GM12878 (cell line): ENCODE measurements at regions not wholly inside any gene's neighbourhood (a gene's known extent, or its start where the extent isn't known, plus 50 kb on each side); places are given as distances from the start of the nearest gene placed in this dataset.

ENCODE experiments used
- ATAC-seq: fragments of 200-7000 bp; cut with Tn5 transposase; 3 replicates; pipeline ENCODE4 v1.9.1; 2020; ENCODE audit warnings: mild to moderate bottlenecking, moderate library complexity
- BruUV-seq: library from RNA; stranded (reverse); fragments of 400-500 nt; replicated peaks from 2 replicates; lab custom pipeline; 2021; lab: Mats Ljungman, UMichigan
- CTCF ChIA-PET: fragments of 300-600 bp; sonication (Branson Sonifier 250); formaldehyde crosslinking; extraction: SDS; loops from one replicate; lab custom pipeline; 2021; ENCODE audit warnings: inconsistent platforms; lab: Yijun Ruan, JAX
- POLR2A ChIA-PET: fragments of 350-600 bp; formaldehyde crosslinking; extraction: SDS; loops from one replicate; lab custom pipeline; 2021; ENCODE audit warnings: inconsistent platforms; lab: Charles Lee
- RAD21 ChIA-PET: fragments of 300-600 bp; sonication (Branson Sonifier 250); formaldehyde crosslinking; loops from one replicate; lab custom pipeline; 2023; ENCODE audit warnings: antibody characterized with exemption; ENCODE audit not compliant: unreplicated experiment; lab: Charles Lee
- SMC1A ChIA-PET: fragments of 300-600 bp; sonication (Branson Sonifier 250); formaldehyde crosslinking; loops from one replicate; lab custom pipeline; 2023; ENCODE audit not compliant: unreplicated experiment, uncharacterized antibody; lab: Charles Lee
- DNase-seq: peaks from one replicate; pipeline ENCODE4 v3.0.0-alpha.2; 2011; ENCODE audit warnings: low read depth, low spot score
- FAIRE-seq: peaks from 3 replicates; lab custom pipeline; 2011; peaks lifted over from hg19 to GRCh38; lab: Jason Lieb, UNC
- H2AFZ ChIP-seq: 2 replicates; pipeline ENCODE4 v1.6.0; 2011; ENCODE audit warnings: low read depth, low read length, control low read depth; ENCODE audit not compliant: control insufficient read depth
- H3K27ac ChIP-seq: 2 replicates; pipeline ENCODE4 v1.5.1; 2011; ENCODE audit warnings: control low read depth; ENCODE audit not compliant: control insufficient read depth, insufficient read depth
- H3K27me3 ChIP-seq, 2 experiments: replicated peaks in 1 of 2; 2 replicates each; pipeline versions ENCODE4 v1.6.0 to v1.6.1; 2011; ENCODE audit warnings: low read length in 1 of 2; ENCODE audit not compliant: control insufficient read depth in 2 of 2, insufficient read depth in 2 of 2
- H3K36me3 ChIP-seq, 2 experiments: 2 replicates each; pipeline ENCODE4 v1.5.1; 2011; ENCODE audit warnings: low read length in 1 of 2; ENCODE audit not compliant: control insufficient read depth in 2 of 2, insufficient read depth in 2 of 2
- H3K4me1 ChIP-seq: 2 replicates; pipeline ENCODE4 v1.6.1; 2011; ENCODE audit warnings: mild to moderate bottlenecking, low read length, moderate library complexity, mixed read lengths; ENCODE audit not compliant: control insufficient read depth, insufficient read depth
- H3K4me2 ChIP-seq: 2 replicates; pipeline ENCODE4 v1.6.0; 2011; ENCODE audit warnings: control low read depth; ENCODE audit not compliant: control insufficient read depth, insufficient read depth
- H3K4me3 ChIP-seq: fragments of 200-600 bp; sonication (generic); 2 replicates; pipeline ENCODE4 v1.5.1; 2016
- H3K79me2 ChIP-seq: 2 replicates; pipeline ENCODE4 v1.6.0; 2011; ENCODE audit warnings: low read length; ENCODE audit not compliant: control insufficient read depth, insufficient read depth
- H3K9ac ChIP-seq: 2 replicates; pipeline ENCODE4 v1.8.0; 2011; ENCODE audit warnings: low read length, control low read depth, mixed read lengths; ENCODE audit not compliant: control insufficient read depth, insufficient read depth
- H3K9me3 ChIP-seq: replicated peaks from 3 replicates; pipeline ENCODE4 v1.5.1; 2011; ENCODE audit warnings: mild to moderate bottlenecking, low read length; ENCODE audit not compliant: control insufficient read depth, insufficient read depth
- H4K20me1 ChIP-seq: 2 replicates; pipeline ENCODE4 v1.6.0; 2011; ENCODE audit not compliant: control insufficient read depth, insufficient read depth
- CREB1 ChIP-seq: IDR thresholded peaks from 2 replicates; pipeline ENCODE4 v1.6.1; 2012; ENCODE audit warnings: low read depth, mild to moderate bottlenecking, inconsistent platforms
- EGR1 ChIP-seq, 2 experiments: IDR thresholded peaks; 1 replicate in 1 of 2; 2 replicates in 1 of 2; pipeline ENCODE4 v1.6.1; 2011 to 2012; ENCODE audit warnings: low read depth in 2 of 2, low read length in 2 of 2, borderline replicate concordance in 1 of 2, mild to moderate bottlenecking in 1 of 2, moderate library complexity in 1 of 2
- FOXK2 ChIP-seq: fragments of 450-650 bp; IDR thresholded peaks from 2 replicates; pipeline ENCODE4 v1.6.1; 2017; ENCODE audit warnings: mild to moderate bottlenecking, moderate library complexity
- MEF2B ChIP-seq: fragments of 450-650 bp; IDR thresholded peaks from 2 replicates; pipeline ENCODE4 v1.6.1; 2018; ENCODE audit warnings: mild to moderate bottlenecking, moderate library complexity; ENCODE audit not compliant: partially characterized antibody, poor library complexity, severe bottlenecking
- MTA3 ChIP-seq: IDR thresholded peaks from 2 replicates; pipeline ENCODE4 v1.6.1; 2012; ENCODE audit warnings: low read length, inconsistent platforms, borderline replicate concordance
- MXI1 ChIP-seq: fragments of 150-350 bp; IDR thresholded peaks from 2 replicates; pipeline ENCODE4 v1.6.1; 2011; ENCODE audit warnings: low read depth, mild to moderate bottlenecking, inconsistent platforms, low read length, improper control_type of control experiment
- NFXL1 ChIP-seq: fragments of 450-650 bp; IDR thresholded peaks from 2 replicates; pipeline ENCODE4 v1.6.1; 2017; ENCODE audit warnings: antibody characterized with exemption, mild to moderate bottlenecking, borderline replicate concordance
- NRF1 ChIP-seq: conservative IDR thresholded peaks from 2 replicates; pipeline ENCODE4 v1.6.1; 2011; ENCODE audit warnings: mild to moderate bottlenecking, low read depth, low read length, improper control_type of control experiment
- SMARCA5 ChIP-seq: fragments of 450-650 bp; IDR thresholded peaks from 2 replicates; pipeline ENCODE4 v1.6.1; 2017; ENCODE audit warnings: mild to moderate bottlenecking
- SPI1 ChIP-seq: IDR thresholded peaks from 2 replicates; pipeline ENCODE4 v1.6.1; 2011; ENCODE audit warnings: low read depth, mild to moderate bottlenecking, low read length, moderate library complexity, borderline replicate concordance; ENCODE audit not compliant: insufficient read depth
- TCF7 ChIP-seq: IDR thresholded peaks from 2 replicates; pipeline ENCODE4 v1.6.1; 2014; ENCODE audit warnings: antibody characterized with exemption, borderline replicate concordance
- WGBS: methylation state at CpG from one replicate; pipeline ENCODE4 v1.1.6; 2016; ENCODE audit warnings: low lambda C conversion rate; ENCODE audit not compliant: insufficient replicate concordance, insufficient coverage; ENCODE audit errors: missing lambda C conversion rate; 5-methylcytosine and 5-hydroxymethylcytosine counted together
- in situ Hi-C: fragments of 300-500 bp; cut with MboI; formaldehyde crosslinking; loops from 9 replicates; pipeline ENCODE4 v1.14.3; 2018; ENCODE audit warnings: mixed read lengths
- intact Hi-C: fragments of 100-400 bp; cut with micrococcal nuclease; formaldehyde crosslinking; loops from one replicate; pipeline ENCODE4 v1.14.2; 2022; ENCODE audit not compliant: unreplicated experiment
- TF ChIP-seq, protein P1 (sequence below): fragments of 450-650 bp; IDR thresholded peaks from 2 replicates; pipeline ENCODE4 v1.6.1; 2017; ENCODE audit warnings: antibody characterized with exemption, mild to moderate bottlenecking, moderate library complexity
- TF ChIP-seq, protein P2 (sequence below): IDR thresholded peaks from 2 replicates; pipeline ENCODE4 v1.6.1; 2012; ENCODE audit warnings: low read depth, low read length, improper control_type of control experiment
- TF ChIP-seq, protein P3 (sequence below): fragments of 150-350 bp; IDR thresholded peaks from 2 replicates; pipeline ENCODE4 v1.6.1; 2014; ENCODE audit warnings: mild to moderate bottlenecking, low read depth, low read length
- TF ChIP-seq, protein P4 (sequence below): fragments of 450-650 bp; IDR thresholded peaks from 2 replicates; pipeline ENCODE4 v1.6.1; 2016; ENCODE audit warnings: mild to moderate bottlenecking, moderate library complexity, borderline replicate concordance

DNA sequence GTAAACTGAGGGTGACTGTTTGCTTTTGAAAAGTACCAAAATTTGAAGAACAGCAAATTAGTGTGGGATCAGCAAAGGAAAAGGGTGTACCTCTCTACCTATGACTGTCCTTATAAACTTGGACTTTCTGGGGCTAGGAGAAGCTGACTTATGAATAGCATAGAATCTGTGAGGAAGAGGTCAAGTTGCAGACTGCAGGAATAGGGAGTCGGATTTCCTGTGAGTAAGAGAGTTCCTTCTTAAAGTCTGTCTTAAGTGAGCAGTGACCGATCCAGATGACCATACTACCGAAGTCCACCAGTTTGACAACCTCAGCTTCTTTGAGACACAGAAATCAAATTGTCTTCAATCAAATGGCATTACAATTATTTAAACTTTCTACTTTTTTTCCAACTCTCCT is 708.7 kb downstream of the UTRN start:
- DNase-seq (no peak), ATAC-seq (no peak), FAIRE-seq (no peak)
- Histone ChIP-seq H2AFZ (no peak overlapping the region), H3K36me3 (no peaks in the 10 kb centered on the region), H3K4me1 (no peaks in the 10 kb centered on the region), H3K9me3 (no peaks in the 10 kb centered on the region), H4K20me1 (no peaks in the 10 kb centered on the region), H3K4me2 (no peak overlapping the region), H3K27me3 (no peaks in the 10 kb centered on the region), H3K9ac (no peak overlapping the region), H3K27ac (no peak overlapping the region), H3K79me2 (no peaks in the 10 kb centered on the region), H3K4me3 (no peak overlapping the region)
- ChIA-PET RAD21 (no interaction called here), CTCF (no interaction called here), POLR2A (no interaction called here), SMC1A (interaction anchor here (1.0 kb wide), 1 partner anchor 19 kb away, joined by 3 read pairs; no protein-coding TSS in a partner anchor)
- in situ Hi-C loops (no loop called here), intact Hi-C loops (no loop called here)
- 62% methylated on average over 3 of the region's 3 CpGs for WGBS
- no TSS peak for BruUV-seq
- TF ChIP-seq NFXL1 (no peak), MEF2B (no peak), SPI1 (no peak), FOXK2 (no peak), MTA3 (no peak), EGR1 (IDR thresholded peaks at IDR 0.05; ENCODE audit: borderline replicate concordance in 1 of 2, low read depth in 2 of 2, low read length in 2 of 2) (no peak), SMARCA5 (no peak), NRF1 (no peak), MXI1 (no peak), TCF7 (no peak), CREB1 (no peak)
- TF ChIP-seq, protein P1, sequence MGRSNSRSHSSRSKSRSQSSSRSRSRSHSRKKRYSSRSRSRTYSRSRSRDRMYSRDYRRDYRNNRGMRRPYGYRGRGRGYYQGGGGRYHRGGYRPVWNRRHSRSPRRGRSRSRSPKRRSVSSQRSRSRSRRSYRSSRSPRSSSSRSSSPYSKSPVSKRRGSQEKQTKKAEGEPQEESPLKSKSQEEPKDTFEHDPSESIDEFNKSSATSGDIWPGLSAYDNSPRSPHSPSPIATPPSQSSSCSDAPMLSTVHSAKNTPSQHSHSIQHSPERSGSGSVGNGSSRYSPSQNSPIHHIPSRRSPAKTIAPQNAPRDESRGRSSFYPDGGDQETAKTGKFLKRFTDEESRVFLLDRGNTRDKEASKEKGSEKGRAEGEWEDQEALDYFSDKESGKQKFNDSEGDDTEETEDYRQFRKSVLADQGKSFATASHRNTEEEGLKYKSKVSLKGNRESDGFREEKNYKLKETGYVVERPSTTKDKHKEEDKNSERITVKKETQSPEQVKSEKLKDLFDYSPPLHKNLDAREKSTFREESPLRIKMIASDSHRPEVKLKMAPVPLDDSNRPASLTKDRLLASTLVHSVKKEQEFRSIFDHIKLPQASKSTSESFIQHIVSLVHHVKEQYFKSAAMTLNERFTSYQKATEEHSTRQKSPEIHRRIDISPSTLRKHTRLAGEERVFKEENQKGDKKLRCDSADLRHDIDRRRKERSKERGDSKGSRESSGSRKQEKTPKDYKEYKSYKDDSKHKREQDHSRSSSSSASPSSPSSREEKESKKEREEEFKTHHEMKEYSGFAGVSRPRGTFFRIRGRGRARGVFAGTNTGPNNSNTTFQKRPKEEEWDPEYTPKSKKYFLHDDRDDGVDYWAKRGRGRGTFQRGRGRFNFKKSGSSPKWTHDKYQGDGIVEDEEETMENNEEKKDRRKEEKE: no peak
- TF ChIP-seq, protein P2, sequence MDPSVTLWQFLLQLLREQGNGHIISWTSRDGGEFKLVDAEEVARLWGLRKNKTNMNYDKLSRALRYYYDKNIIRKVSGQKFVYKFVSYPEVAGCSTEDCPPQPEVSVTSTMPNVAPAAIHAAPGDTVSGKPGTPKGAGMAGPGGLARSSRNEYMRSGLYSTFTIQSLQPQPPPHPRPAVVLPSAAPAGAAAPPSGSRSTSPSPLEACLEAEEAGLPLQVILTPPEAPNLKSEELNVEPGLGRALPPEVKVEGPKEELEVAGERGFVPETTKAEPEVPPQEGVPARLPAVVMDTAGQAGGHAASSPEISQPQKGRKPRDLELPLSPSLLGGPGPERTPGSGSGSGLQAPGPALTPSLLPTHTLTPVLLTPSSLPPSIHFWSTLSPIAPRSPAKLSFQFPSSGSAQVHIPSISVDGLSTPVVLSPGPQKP: no peak
- TF ChIP-seq, protein P3, sequence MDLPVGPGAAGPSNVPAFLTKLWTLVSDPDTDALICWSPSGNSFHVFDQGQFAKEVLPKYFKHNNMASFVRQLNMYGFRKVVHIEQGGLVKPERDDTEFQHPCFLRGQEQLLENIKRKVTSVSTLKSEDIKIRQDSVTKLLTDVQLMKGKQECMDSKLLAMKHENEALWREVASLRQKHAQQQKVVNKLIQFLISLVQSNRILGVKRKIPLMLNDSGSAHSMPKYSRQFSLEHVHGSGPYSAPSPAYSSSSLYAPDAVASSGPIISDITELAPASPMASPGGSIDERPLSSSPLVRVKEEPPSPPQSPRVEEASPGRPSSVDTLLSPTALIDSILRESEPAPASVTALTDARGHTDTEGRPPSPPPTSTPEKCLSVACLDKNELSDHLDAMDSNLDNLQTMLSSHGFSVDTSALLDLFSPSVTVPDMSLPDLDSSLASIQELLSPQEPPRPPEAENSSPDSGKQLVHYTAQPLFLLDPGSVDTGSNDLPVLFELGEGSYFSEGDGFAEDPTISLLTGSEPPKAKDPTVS: no peak
- TF ChIP-seq, protein P4, sequence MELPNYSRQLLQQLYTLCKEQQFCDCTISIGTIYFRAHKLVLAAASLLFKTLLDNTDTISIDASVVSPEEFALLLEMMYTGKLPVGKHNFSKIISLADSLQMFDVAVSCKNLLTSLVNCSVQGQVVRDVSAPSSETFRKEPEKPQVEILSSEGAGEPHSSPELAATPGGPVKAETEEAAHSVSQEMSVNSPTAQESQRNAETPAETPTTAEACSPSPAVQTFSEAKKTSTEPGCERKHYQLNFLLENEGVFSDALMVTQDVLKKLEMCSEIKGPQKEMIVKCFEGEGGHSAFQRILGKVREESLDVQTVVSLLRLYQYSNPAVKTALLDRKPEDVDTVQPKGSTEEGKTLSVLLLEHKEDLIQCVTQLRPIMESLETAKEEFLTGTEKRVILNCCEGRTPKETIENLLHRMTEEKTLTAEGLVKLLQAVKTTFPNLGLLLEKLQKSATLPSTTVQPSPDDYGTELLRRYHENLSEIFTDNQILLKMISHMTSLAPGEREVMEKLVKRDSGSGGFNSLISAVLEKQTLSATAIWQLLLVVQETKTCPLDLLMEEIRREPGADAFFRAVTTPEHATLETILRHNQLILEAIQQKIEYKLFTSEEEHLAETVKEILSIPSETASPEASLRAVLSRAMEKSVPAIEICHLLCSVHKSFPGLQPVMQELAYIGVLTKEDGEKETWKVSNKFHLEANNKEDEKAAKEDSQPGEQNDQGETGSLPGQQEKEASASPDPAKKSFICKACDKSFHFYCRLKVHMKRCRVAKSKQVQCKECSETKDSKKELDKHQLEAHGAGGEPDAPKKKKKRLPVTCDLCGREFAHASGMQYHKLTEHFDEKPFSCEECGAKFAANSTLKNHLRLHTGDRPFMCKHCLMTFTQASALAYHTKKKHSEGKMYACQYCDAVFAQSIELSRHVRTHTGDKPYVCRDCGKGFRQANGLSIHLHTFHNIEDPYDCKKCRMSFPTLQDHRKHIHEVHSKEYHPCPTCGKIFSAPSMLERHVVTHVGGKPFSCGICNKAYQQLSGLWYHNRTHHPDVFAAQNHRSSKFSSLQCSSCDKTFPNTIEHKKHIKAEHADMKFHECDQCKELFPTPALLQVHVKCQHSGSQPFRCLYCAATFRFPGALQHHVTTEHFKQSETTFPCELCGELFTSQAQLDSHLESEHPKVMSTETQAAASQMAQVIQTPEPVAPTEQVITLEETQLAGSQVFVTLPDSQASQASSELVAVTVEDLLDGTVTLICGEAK: no peak
